HEK293T (cell line): ENCODE measurements at regions not wholly inside any gene's neighbourhood (a gene's known extent, or its start where the extent isn't known, plus 50 kb on each side); places are given as distances from the start of the nearest gene placed in this dataset.

ENCODE experiments used
- ARNT ChIP-seq: fragments of 450-650 bp; IDR thresholded peaks from 2 replicates; pipeline ENCODE4 v1.6.1; 2017; ENCODE audit warnings: mild to moderate bottlenecking
- BHLHE40 ChIP-seq: fragments of 450-650 bp; IDR thresholded peaks from 2 replicates; pipeline ENCODE4 v1.6.1; 2016; ENCODE audit warnings: mild to moderate bottlenecking, moderate library complexity, borderline replicate concordance
- CTBP1 ChIP-seq: fragments of 450-650 bp; IDR thresholded peaks from 2 replicates; pipeline ENCODE4 v1.6.1; 2016; ENCODE audit warnings: borderline replicate concordance
- ELF4 ChIP-seq: fragments of 450-650 bp; IDR thresholded peaks from 2 replicates; pipeline ENCODE4 v1.6.1; 2017; ENCODE audit warnings: antibody characterized with exemption
- FOXA1 ChIP-seq: fragments of 450-650 bp; IDR thresholded peaks from 2 replicates; pipeline ENCODE4 v1.6.1; 2016; ENCODE audit warnings: mild to moderate bottlenecking
- FOXK2 ChIP-seq: fragments of 450-650 bp; IDR thresholded peaks from 2 replicates; pipeline ENCODE4 v1.6.1; 2016; ENCODE audit warnings: mild to moderate bottlenecking
- FOXM1 ChIP-seq: fragments of 450-650 bp; IDR thresholded peaks from 2 replicates; pipeline ENCODE4 v1.6.1; 2017; ENCODE audit warnings: mild to moderate bottlenecking, borderline replicate concordance
- LEF1 ChIP-seq: fragments of 450-650 bp; IDR thresholded peaks from 2 replicates; pipeline ENCODE4 v1.6.1; 2017; ENCODE audit warnings: mild to moderate bottlenecking, borderline replicate concordance
- PKNOX1 ChIP-seq: fragments of 450-650 bp; IDR thresholded peaks from 2 replicates; pipeline ENCODE4 v1.6.1; 2016
- SP1 ChIP-seq: fragments of 450-650 bp; IDR thresholded peaks from 2 replicates; pipeline ENCODE4 v1.6.1; 2017
- SUZ12 ChIP-seq: fragments of 450-650 bp; IDR thresholded peaks from 2 replicates; pipeline ENCODE4 v1.6.1; 2016; ENCODE audit warnings: mild to moderate bottlenecking
- TARDBP ChIP-seq: fragments of 450-650 bp; IDR thresholded peaks from 2 replicates; pipeline ENCODE4 v1.6.1; 2016
- ZNF384 ChIP-seq: fragments of 450-650 bp; IDR thresholded peaks from 2 replicates; pipeline ENCODE4 v1.6.1; 2016

GRCh38 chr6:88520445-88520844, 354.3 kb upstream of the CNR1 start:
- TF ChIP-seq CTBP1 (no peak), ZNF384 (no peak), FOXM1 (no peak), LEF1 (no peak), PKNOX1 (no peak), SUZ12 (no peak), ELF4 (no peak), FOXA1 (no peak), BHLHE40 (no peak), ARNT (no peak), SP1 (no peak), FOXK2 (no peak), TARDBP (no peak)
